Keratinocyte (primary cell): ENCODE measurements at regions not wholly inside any gene's neighbourhood (a gene's known extent, or its start where the extent isn't known, plus 50 kb on each side); places are given as distances from the start of the nearest gene placed in this dataset.
A peak's percentile ranks its signal among the peaks of the same experiment; 100 is the strongest.

Experiments used
- DNase-seq: peaks from one replicate; pipeline ENCODE4 v3.0.0-alpha.2; 2011; ENCODE audit warnings: low read depth, missing footprints, low spot score
- FAIRE-seq: peaks from 2 replicates; lab custom pipeline; 2011; peaks lifted over from hg19 to GRCh38; lab: Jason Lieb, UNC
- H2AFZ ChIP-seq: 2 replicates; pipeline ENCODE4 v1.6.0; 2012; ENCODE audit warnings: low read length, control low read depth, inconsistent platforms; ENCODE audit not compliant: control insufficient read depth
- H3K27ac ChIP-seq: 2 replicates; pipeline ENCODE4 v1.5.1; 2011; ENCODE audit warnings: low read length; ENCODE audit not compliant: control insufficient read depth, insufficient read depth
- H3K27me3 ChIP-seq: 3 replicates; pipeline ENCODE4 v1.6.0; 2011; ENCODE audit warnings: low read length; ENCODE audit not compliant: control insufficient read depth, insufficient read depth; ENCODE audit errors: extremely low read depth
- H3K36me3 ChIP-seq, 2 experiments: 2 replicates in 1 of 2; 3 replicates in 1 of 2; pipeline ENCODE4 v1.5.1; 2011; ENCODE audit warnings: low read length in 2 of 2, mild to moderate bottlenecking in 1 of 2; ENCODE audit not compliant: control insufficient read depth in 2 of 2, insufficient read depth in 2 of 2; ENCODE audit errors: extremely low read depth in 1 of 2
- H3K4me1 ChIP-seq: 3 replicates; pipeline ENCODE4 v1.5.1; 2011; ENCODE audit warnings: low read length; ENCODE audit not compliant: control insufficient read depth, insufficient read depth; ENCODE audit errors: extremely low read depth
- H3K4me2 ChIP-seq: 3 replicates; pipeline ENCODE4 v1.6.0; 2011; ENCODE audit warnings: low read depth, low read length; ENCODE audit not compliant: control insufficient read depth, insufficient read depth; ENCODE audit errors: extremely low read depth
- H3K4me3 ChIP-seq, 3 experiments: fragments of 200-600 bp in 1 of 3; sonication (generic) in 1 of 3; 2 replicates in 2 of 3; 3 replicates in 1 of 3; pipeline ENCODE4 v1.5.1; 2011 to 2016; ENCODE audit warnings: low read length in 3 of 3, mild to moderate bottlenecking in 3 of 3, control low read depth in 2 of 3, inconsistent platforms in 1 of 3, low read depth in 1 of 3, mixed read lengths in 1 of 3, mixed run types in 1 of 3, moderate library complexity in 1 of 3; ENCODE audit not compliant: control insufficient read depth in 2 of 3, insufficient read depth in 2 of 3; ENCODE audit errors: extremely low read depth in 1 of 3
- H3K79me2 ChIP-seq: 2 replicates; pipeline ENCODE4 v1.6.0; 2012; ENCODE audit warnings: low read length; ENCODE audit not compliant: control insufficient read depth, insufficient read depth
- H3K9ac ChIP-seq: 3 replicates; pipeline ENCODE4 v1.6.0; 2011; ENCODE audit warnings: low read length; ENCODE audit not compliant: control insufficient read depth, insufficient read depth; ENCODE audit errors: extremely low read depth
- H3K9me1 ChIP-seq: 3 replicates; pipeline ENCODE4 v1.6.0; 2011; ENCODE audit warnings: low read length; ENCODE audit not compliant: control insufficient read depth, insufficient read depth; ENCODE audit errors: extremely low read depth
- H3K9me3 ChIP-seq: 2 replicates; pipeline ENCODE4 v1.5.1; 2012; ENCODE audit warnings: low read depth, low read length; ENCODE audit not compliant: control insufficient read depth
- H4K20me1 ChIP-seq: 3 replicates; pipeline ENCODE4 v1.6.0; 2011; ENCODE audit warnings: low read length; ENCODE audit not compliant: control insufficient read depth, insufficient read depth; ENCODE audit errors: extremely low read depth
- CTCF ChIP-seq, 3 experiments: IDR thresholded peaks in 1 of 3; conservative IDR thresholded peaks in 1 of 3; optimal IDR thresholded peaks in 1 of 3; 2 replicates in 2 of 3; 3 replicates in 1 of 3; pipeline versions ENCODE3 to v1.5.1; 2011; ENCODE audit warnings: low read length in 3 of 3, mild to moderate bottlenecking in 3 of 3, moderate library complexity in 2 of 3, control low read depth in 1 of 3, inconsistent platforms in 1 of 3; ENCODE audit not compliant: insufficient read depth in 2 of 3; ENCODE audit errors: extremely low read depth in 1 of 3
- EZH2 ChIP-seq: IDR thresholded peaks from one replicate; pipeline ENCODE4 v1.6.1; 2012; ENCODE audit warnings: inconsistent platforms, mild to moderate bottlenecking, low read length, moderate library complexity
- dilution Hi-C: fragments of 300-500 bp; cut with MboI; formaldehyde crosslinking; loops from one replicate; pipeline ENCODE4 v1.7.0; 2020; ENCODE audit warnings: low sequenced_read_pairs; ENCODE audit not compliant: extremely low pct_ligation_motif_present

GRCh38 chr20:60584221-60584620 is 626.0 kb downstream of the CDH26 start:
- peak; percentile 90 for FAIRE-seq
- H3K9ac ChIP-seq = peak overlapping the region; percentile 59
- dilution Hi-C loops = no loop called here
- no peaks in the 10 kb centered on the region for H3K79me2 ChIP-seq
- TF ChIP-seq CTCF (optimal IDR thresholded peaks at IDR 0.05 in 1 of 3, IDR thresholded peaks at IDR 0.05 in 1 of 3, conservative IDR thresholded peaks at IDR 0.05 in 1 of 3; ENCODE audit: extremely low read depth in 1 of 3, insufficient read depth in 2 of 3, low read length in 3 of 3) (no peak), EZH2 (no peak)
- peak; percentile 45 for DNase-seq
- H3K4me2 ChIP-seq = peak overlapping the region; percentile 6
- H4K20me1 ChIP-seq = no peaks in the 10 kb centered on the region
- no peaks in the 10 kb centered on the region for H3K36me3 ChIP-seq
- H3K9me1 ChIP-seq = no peaks in the 10 kb centered on the region
- H2AFZ ChIP-seq = no peak overlapping the region
- no peaks in the 10 kb centered on the region for H3K9me3 ChIP-seq
- H3K27me3 ChIP-seq = no peaks in the 10 kb centered on the region
- H3K4me1 ChIP-seq = peaks cover 19% of the 10 kb centered on the region
- no peak overlapping the region for H3K4me3 ChIP-seq
- H3K27ac ChIP-seq = peak overlapping the region; percentile 88

- no peaks in the 10 kb centered on the region for H3K27me3 ChIP-seq
- H3K79me2 ChIP-seq = no peaks in the 10 kb centered on the region
- no peak for FAIRE-seq
- no peak overlapping the region for H3K27ac ChIP-seq
- no peak overlapping the region for H3K9ac ChIP-seq
- peaks cover 19% of the 10 kb centered on the region for H3K4me1 ChIP-seq
- no peaks in the 10 kb centered on the region for H3K9me1 ChIP-seq
- no peaks in the 10 kb centered on the region for H3K9me3 ChIP-seq
- dilution Hi-C loops = no loop called here
- DNase-seq = no peak
- H3K4me3 ChIP-seq = no peak overlapping the region
- TF ChIP-seq CTCF (optimal IDR thresholded peaks at IDR 0.05 in 1 of 3, IDR thresholded peaks at IDR 0.05 in 1 of 3, conservative IDR thresholded peaks at IDR 0.05 in 1 of 3; ENCODE audit: extremely low read depth in 1 of 3, insufficient read depth in 2 of 3, low read length in 3 of 3) = no peak
- TF ChIP-seq EZH2 = no peak
- H3K36me3 ChIP-seq = no peaks in the 10 kb centered on the region
- H3K4me2 ChIP-seq = no peak overlapping the region
- no peak overlapping the region for H2AFZ ChIP-seq
- no peaks in the 10 kb centered on the region for H4K20me1 ChIP-seq
Measured at GRCh38 chr20:60585651-60586050, 627.4 kb downstream of the CDH26 start.
